ENCODE measurements at regions not wholly inside any gene's neighbourhood (a gene's known extent, or its start where the extent isn't known, plus 50 kb on each side); places are given as distances from the start of the nearest gene placed in this dataset.

- TF ChIP-seq, protein P1, sequence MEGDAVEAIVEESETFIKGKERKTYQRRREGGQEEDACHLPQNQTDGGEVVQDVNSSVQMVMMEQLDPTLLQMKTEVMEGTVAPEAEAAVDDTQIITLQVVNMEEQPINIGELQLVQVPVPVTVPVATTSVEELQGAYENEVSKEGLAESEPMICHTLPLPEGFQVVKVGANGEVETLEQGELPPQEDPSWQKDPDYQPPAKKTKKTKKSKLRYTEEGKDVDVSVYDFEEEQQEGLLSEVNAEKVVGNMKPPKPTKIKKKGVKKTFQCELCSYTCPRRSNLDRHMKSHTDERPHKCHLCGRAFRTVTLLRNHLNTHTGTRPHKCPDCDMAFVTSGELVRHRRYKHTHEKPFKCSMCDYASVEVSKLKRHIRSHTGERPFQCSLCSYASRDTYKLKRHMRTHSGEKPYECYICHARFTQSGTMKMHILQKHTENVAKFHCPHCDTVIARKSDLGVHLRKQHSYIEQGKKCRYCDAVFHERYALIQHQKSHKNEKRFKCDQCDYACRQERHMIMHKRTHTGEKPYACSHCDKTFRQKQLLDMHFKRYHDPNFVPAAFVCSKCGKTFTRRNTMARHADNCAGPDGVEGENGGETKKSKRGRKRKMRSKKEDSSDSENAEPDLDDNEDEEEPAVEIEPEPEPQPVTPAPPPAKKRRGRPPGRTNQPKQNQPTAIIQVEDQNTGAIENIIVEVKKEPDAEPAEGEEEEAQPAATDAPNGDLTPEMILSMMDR (IDR thresholded peaks at IDR 0.05 in 2 of 3, conservative IDR thresholded peaks at IDR 0.05 in 1 of 3; ENCODE audit: borderline replicate concordance in 1 of 3, insufficient read depth in 1 of 3, low read depth in 2 of 3, low read length in 2 of 3) = no peak
- no peak for TF ChIP-seq ELF1 (IDR thresholded peaks at IDR 0.05; ENCODE audit: borderline replicate concordance, low read depth)
- TF ChIP-seq JUND (IDR thresholded peaks at IDR 0.05) = no peak
These were observed 213.9 kb downstream of the FBXO15 start (continued) for GRCh38 chr18:73933685-73934084.

GRCh38 chr18:73932976-73933375 lies 214.7 kb downstream of the FBXO15 start:
- Histone ChIP-seq H4K20me1 (ENCODE audit: insufficient read depth) (no peaks in the 10 kb centered on the region), H3K27me3 (ENCODE audit: insufficient read depth, low read length) (no peaks in the 10 kb centered on the region), H2AFZ (ENCODE audit: low read depth, low read length, poor library complexity, severe bottlenecking) (no peak overlapping the region), H3K79me2 (ENCODE audit: insufficient read depth, low read length) (no peaks in the 10 kb centered on the region), H3K27ac (ENCODE audit: low read depth, low read length) (no peak overlapping the region), H3K4me2 (ENCODE audit: low read length) (no peak overlapping the region), H3K9ac (ENCODE audit: low read length) (no peak overlapping the region), H3K9me2 (ENCODE audit: insufficient read depth) (no peaks in the 10 kb centered on the region), H3K4me3 (replicated peaks in 1 of 2; ENCODE audit: low read depth in 1 of 2, low read length in 2 of 2) (no peak overlapping the region), H3K9me3 (ENCODE audit: control insufficient read depth in 1 of 2, insufficient read depth in 1 of 2, low read depth in 1 of 2, low read length in 2 of 2) (peaks cover 0 to 4% of the 10 kb centered on the region in 2 experiments; a peak in 2 of 4 replicates), H3K4me1 (ENCODE audit: control insufficient read depth in 1 of 2, insufficient read depth in 2 of 2, low read length in 2 of 2) (no peaks in the 10 kb centered on the region), H3K36me3 (ENCODE audit: control insufficient read depth in 1 of 2, insufficient read depth in 2 of 2, low read length in 2 of 2) (no peaks in the 10 kb centered on the region)
- CTCF ChIA-PET = no interaction called here
- no TSS peak for BruUV-seq (replicated peaks)
- ATAC-seq = no peak
- POLR2A ChIA-PET = no interaction called here
- intact Hi-C loops (cut with micrococcal nuclease) = no loop called here
- RAD21 ChIA-PET (ENCODE audit: low non-redundant PET in 1 of 2, low total read pairs in 2 of 2, uncharacterized antibody in 2 of 2, unreplicated experiment in 2 of 2) = no interaction called here
- DNase-seq (ENCODE audit: low read depth, low spot score) = no peak
- TF ChIP-seq, protein P1 (IDR thresholded peaks at IDR 0.05 in 2 of 3, conservative IDR thresholded peaks at IDR 0.05 in 1 of 3; ENCODE audit: borderline replicate concordance in 1 of 3, insufficient read depth in 1 of 3, low read depth in 2 of 3, low read length in 2 of 3) = no peak
- TF ChIP-seq SRF (IDR thresholded peaks at IDR 0.05; ENCODE audit: low read depth) (no peak), EZH2phosphoT487 (IDR thresholded peaks at IDR 0.05; ENCODE audit: borderline replicate concordance) (no peak), POLR2A (IDR thresholded peaks at IDR 0.05; ENCODE audit: borderline replicate concordance, extremely low read depth, insufficient read depth, insufficient read length) (no peak), JUND (IDR thresholded peaks at IDR 0.05) (no peak), REST (IDR thresholded peaks at IDR 0.05; ENCODE audit: low read depth) (no peak), EGR1 (IDR thresholded peaks at IDR 0.05; ENCODE audit: low read depth) (no peak), ZBTB33 (IDR thresholded peaks at IDR 0.05; ENCODE audit: extremely low read depth, insufficient replicate concordance, low read length) (no peak), TCF7L2 (IDR thresholded peaks at IDR 0.05; ENCODE audit: borderline replicate concordance, extremely low read depth, insufficient read depth, insufficient read length) (no peak), POLR2AphosphoS5 (IDR thresholded peaks at IDR 0.05; ENCODE audit: low read depth, low read length) (no peak), YY1 (IDR thresholded peaks at IDR 0.05; ENCODE audit: extremely low read depth, insufficient replicate concordance, low read depth, low read length) (no peak), RAD21 (IDR thresholded peaks at IDR 0.05; ENCODE audit: low read depth) (no peak), CBX3 (IDR thresholded peaks at IDR 0.05; ENCODE audit: low read depth) (no peak)
- TF ChIP-seq, protein P2, sequence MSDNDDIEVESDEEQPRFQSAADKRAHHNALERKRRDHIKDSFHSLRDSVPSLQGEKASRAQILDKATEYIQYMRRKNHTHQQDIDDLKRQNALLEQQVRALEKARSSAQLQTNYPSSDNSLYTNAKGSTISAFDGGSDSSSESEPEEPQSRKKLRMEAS (IDR thresholded peaks at IDR 0.05) = no peak
